Iris pigment epithelial cell (primary cell): ENCODE measurements at regions not wholly inside any gene's neighbourhood (a gene's known extent, or its start where the extent isn't known, plus 50 kb on each side); places are given as distances from the start of the nearest gene placed in this dataset.
A peak's percentile ranks its signal among the peaks of the same experiment; 100 is the strongest.

Experiments
- DNase-seq: peaks from one replicate; pipeline ENCODE4 v3.0.0-alpha.2; 2011; ENCODE audit warnings: low read depth

GRCh38 chr18:54020156-54020745 lies 204.2 kb downstream of the MBD2 start:
- peak; percentile 43 for DNase-seq

DNA sequence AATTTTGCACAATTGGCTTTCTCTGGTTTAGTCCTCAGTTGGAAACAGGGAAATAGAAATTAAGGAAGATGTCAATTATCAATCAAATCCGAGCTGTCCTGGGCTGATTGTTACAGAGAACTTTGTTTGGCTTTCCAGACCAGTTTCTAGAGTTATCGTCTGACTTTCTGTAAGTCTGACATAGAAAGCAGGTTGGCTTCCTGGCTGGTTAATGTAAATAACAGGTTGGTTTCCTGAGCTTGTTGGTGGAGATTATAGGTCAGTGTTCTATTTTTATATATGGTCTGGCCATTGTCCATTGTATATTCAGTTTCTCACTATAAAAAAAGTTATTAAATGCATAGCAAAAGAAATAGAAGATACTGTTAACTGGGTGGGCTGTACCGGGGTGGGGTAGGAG lies 204.8 kb downstream of the MBD2 start:
- DNase-seq, result no peak

- no peak for DNase-seq
These were observed 211.0 kb downstream of the MBD2 start for GRCh38 chr18:54013452-54013851.

DNA sequence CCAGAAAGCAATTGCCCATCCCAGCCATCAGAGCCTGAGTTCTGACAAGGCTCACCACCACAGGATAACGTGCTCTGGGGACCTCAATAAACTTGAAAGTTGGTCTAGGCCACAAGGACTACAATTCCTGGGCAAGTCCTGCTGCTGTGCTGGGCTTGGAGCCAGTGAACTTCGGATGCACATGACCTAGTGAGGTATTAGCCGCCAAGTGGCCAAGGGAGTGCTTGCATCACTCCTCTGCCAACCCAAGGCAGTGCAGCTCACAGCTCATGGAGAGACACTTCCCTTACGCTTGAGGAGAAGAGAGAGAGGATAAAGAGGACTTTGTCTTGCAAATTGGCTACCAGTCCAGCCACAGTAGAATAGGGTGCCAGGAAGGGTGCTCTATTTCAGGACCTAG lies 219.6 kb downstream of the MBD2 start:
- DNase-seq, result peak; percentile 15

DNA sequence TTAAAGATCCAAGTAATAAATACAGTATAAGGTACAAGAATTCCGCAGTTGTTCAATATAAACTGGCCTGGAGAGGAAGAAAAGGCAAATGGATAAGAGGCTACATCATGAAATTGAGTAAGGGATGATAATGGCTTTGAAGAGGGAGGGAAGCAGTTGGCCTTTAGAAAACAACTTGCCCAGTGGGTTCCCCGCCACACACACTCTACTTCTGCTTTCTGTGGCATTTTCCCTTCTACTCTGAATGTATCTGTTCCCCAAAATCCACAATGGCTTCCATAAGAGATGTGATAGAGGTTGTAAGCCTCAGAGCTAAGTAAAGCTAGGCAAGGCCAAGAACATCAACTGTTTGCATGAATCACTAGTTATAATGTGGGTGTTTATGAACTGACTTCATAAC lies 221.3 kb downstream of the MBD2 start:
- DNase-seq, result no peak

GRCh38 chr18:53997064-53997463 lies 227.4 kb downstream of the MBD2 start:
- no peak for DNase-seq

GRCh38 chr18:53994016-53994415 lies 230.5 kb downstream of the MBD2 start:
- DNase-seq, result no peak

DNA sequence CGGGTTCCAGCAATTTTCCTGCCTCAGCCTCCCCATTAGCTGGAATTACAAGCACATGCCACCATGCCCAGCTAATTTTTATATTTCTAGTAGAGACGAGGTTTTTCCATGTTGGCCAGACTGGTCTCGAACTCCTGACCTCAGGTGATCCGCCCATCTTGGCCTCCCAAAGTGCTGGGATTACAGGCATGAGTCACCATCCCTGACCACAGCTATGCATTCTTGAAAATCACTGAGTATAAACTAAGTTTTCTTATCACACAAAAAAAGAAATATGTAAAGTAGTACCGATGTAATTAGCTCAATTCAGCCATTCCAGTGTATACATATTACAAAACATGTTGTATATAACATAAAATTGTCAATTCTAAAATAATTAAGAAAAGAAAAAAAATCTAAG lies 232.7 kb downstream of the MBD2 start:
- peak; percentile 60 for DNase-seq

- peak; percentile 78 for DNase-seq
These were observed 233.3 kb downstream of the MBD2 start for GRCh38 chr18:53991202-53991601.

GRCh38 chr18:53990485-53990884 lies 234.0 kb downstream of the MBD2 start:
- DNase-seq, result no peak

GRCh38 chr18:53984021-53984420 lies 240.4 kb downstream of the MBD2 start:
- DNase-seq, result peak; percentile 7

DNA sequence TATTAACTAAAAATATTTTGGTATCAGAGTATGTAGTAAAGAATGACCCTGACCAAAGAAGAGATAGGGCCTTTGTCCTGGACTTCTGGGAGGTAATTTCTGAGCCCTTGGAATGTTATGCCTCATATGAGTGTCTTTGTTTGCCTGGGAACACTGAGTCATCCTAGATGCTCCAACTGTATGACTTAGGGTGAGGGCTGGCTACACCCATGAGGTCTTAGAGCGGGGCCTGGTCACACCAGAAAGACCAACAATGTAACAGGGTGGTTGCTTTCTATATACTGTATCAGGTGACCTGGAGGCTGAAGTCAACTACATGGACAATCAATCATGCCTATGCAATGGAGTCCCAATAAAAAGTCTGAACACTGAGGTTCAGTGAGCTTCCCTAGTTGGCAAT lies 253.1 kb downstream of the MBD2 start:
- DNase-seq, result no peak

DNA sequence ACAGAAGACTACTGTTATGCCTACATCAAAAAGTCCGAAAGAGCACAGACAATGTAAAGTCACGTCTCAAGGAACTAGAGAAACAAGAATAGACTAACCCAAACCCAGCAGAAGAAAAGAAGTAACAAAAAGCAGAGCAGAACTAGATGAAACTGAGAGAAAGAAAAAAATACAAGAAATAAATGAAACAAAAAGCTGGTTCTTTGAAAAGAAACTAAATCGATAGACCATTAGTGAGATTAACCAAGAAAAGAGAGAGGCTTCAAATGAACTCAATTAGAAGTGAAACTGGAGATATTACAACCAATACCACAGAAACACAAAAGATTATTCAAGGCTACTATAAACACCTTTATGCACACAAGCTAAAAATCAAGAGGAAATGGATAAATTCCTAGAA lies 271.8 kb downstream of the MBD2 start:
- no peak for DNase-seq

DNA sequence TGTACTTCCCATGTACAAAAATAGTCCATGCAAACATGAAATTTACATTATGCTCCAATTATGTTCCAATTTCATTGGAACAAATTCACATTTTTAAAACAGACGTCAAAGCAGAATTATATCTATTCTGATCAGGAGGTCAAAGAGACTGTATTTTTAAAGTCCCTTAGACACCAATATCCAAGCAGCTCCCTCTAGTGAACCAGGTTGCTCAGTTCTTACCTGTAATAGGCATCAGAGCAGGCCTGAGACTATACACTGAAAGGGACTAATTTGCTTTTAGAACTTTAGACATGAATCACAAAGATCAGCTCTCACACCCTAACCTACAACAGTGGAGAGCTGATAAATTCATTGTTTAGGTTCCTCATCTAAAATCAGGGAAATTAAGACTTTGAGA lies 273.9 kb downstream of the MBD2 start:
- no peak for DNase-seq

DNA sequence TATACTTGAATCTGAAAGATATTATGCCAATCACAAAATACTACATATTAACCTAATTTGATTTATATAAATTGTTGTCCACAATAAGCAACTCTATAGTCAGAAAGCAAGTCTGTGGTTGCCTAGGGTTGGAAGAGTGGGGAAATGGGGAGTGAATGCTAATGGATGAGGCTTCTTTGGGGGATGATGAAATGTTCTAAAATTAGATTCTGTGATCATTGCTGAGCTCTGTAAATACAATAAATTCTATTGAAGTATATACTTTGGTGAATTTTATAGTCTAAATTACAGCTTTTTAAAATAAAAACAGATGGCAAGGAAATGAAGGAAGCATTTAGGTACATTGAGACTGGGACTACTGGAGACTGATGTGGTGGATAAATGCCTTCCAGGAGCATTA lies 275.5 kb downstream of the MBD2 start:
- DNase-seq, result no peak

DNA sequence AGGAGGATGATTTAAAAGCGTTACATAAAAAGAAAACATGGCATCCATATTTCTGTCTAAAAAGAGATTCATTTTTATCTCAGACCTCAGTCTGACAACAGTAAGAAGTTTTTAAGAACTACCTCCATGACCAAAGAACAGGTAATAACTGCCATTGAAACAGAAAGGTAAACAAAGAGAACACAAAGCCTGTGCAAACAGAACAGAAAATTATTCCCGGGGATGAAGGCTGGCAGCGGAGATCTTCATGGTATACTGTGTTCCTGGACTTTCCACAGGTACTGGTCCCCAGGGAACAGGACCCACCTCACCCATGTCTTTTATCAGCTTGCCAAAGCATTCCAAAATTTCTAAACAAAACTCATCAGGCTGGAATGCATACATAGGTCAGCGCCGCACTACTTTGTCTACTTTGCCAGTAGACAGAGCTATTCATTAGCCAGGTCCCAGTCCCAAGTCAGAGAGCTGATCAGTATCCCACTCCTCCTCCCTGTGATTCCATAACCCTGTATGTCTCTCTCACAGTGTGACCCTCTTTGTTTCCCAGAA lies 277.3 kb downstream of the MBD2 start:
- DNase-seq, result no peak

DNA sequence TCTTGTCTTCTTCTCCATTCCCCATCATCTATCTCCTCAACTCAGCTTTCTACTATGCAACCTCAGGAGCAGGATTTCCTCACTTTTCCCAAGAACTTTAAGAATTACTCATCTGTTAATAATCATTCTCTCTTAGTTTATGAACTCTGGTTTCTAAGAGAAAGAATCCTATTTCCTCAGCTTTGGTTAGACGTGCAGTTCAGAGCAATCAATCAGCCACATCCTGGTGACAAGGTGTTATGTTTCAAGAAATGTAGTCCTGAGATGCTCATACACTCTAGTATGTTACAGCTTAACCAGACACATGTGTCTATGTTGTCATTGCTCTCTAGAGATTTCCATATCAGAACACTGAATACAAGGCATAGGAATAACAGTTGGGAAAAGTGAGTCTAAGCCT lies 277.9 kb downstream of the MBD2 start:
- no peak for DNase-seq

GRCh38 chr18:53944721-53945120 lies 279.7 kb downstream of the MBD2 start:
- DNase-seq, result peak; percentile 3

DNA sequence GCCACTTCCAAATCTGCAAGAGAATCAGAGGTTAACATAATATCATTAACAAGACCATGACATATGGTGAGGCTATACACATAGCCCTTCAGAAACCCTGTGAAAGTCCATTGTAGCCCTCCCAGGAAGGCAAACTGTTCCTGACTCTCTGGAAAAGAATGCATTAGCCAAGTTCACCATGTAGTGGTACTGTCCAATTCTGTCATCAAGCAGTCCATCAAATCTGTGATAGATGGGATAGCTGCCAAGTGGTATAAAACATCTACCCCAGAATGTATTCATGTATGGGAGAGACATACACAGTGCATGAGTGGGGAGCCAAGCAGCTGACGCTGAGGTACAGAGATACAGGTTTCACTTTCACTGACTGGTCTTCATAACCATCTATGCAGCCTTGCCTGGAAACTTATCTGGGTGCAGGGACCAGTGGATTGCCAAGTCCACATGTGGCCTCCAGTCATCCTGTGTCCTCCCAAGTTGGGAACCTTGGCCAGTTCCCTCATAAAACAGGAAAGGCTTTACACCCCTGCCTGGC lies 281.1 kb downstream of the MBD2 start:
- DNase-seq, result no peak

GRCh38 chr18:53941601-53942338 lies 282.7 kb downstream of the MBD2 start:
- DNase-seq, result no peak

GRCh38 chr18:53937037-53937436 lies 287.4 kb downstream of the MBD2 start:
- DNase-seq, result no peak

- no peak for DNase-seq
These were observed 288.7 kb downstream of the MBD2 start for GRCh38 chr18:53935803-53936202.

GRCh38 chr18:53935399-53935798 lies 289.1 kb downstream of the MBD2 start:
- DNase-seq, result no peak
